K562 (cell line): ENCODE measurements at regions not wholly inside any gene's neighbourhood (a gene's known extent, or its start where the extent isn't known, plus 50 kb on each side); places are given as distances from the start of the nearest gene placed in this dataset.
A peak's percentile ranks its signal among the peaks of the same experiment; 100 is the strongest.

Experiments used
- CAMTA2 ChIP-seq: fragments of 250-450 bp; sonication (Bioruptor Pico); conservative IDR thresholded peaks from 2 replicates; pipeline ENCODE4 v1.5.1; 2022
- CBX5 ChIP-seq: IDR thresholded peaks from 2 replicates; pipeline ENCODE4 v1.6.1; 2014; ENCODE audit warnings: low read depth, borderline replicate concordance
- CCAR2 ChIP-seq: fragments of 200-400 bp; formaldehyde crosslinking; IDR thresholded peaks from 2 replicates; pipeline ENCODE4 v1.6.1; 2017; ENCODE audit warnings: mild to moderate bottlenecking, low read depth, low read length
- FOXJ2 ChIP-seq: fragments of 200-800 bp; sonication (Bioruptor generic); IDR thresholded peaks from 2 replicates; pipeline ENCODE4 v1.6.1; 2016; ENCODE audit warnings: missing genetic modification characterization, missing compliant biosample characterization
- HDAC2 ChIP-seq: fragments of 450-650 bp; IDR thresholded peaks from 2 replicates; pipeline ENCODE4 v1.6.1; 2016; ENCODE audit warnings: mild to moderate bottlenecking
- HMGN3 ChIP-seq: IDR thresholded peaks from 2 replicates; pipeline ENCODE4 v1.6.1; 2011; ENCODE audit warnings: borderline replicate concordance, low read depth, mild to moderate bottlenecking, mixed read lengths, low read length; ENCODE audit not compliant: insufficient read length; ENCODE audit errors: extremely low read depth
- KLF10 ChIP-seq: fragments of 250-450 bp; sonication (Bioruptor Pico); IDR thresholded peaks from 2 replicates; pipeline ENCODE4 v1.6.1; 2021; ENCODE audit warnings: matching md5 sums
- MIER1 ChIP-seq: fragments of 450-650 bp; IDR thresholded peaks from 2 replicates; pipeline ENCODE4 v1.6.1; 2016; ENCODE audit warnings: antibody characterized with exemption, mild to moderate bottlenecking, low read depth
- MTA2 ChIP-seq: fragments of 450-650 bp; IDR thresholded peaks from 2 replicates; pipeline ENCODE4 v1.6.1; 2016; ENCODE audit warnings: low read depth
- PATZ1 ChIP-seq: fragments of 250-450 bp; sonication (Bioruptor Pico); IDR thresholded peaks from 2 replicates; pipeline ENCODE4 v1.5.0; 2020; ENCODE audit warnings: mild to moderate bottlenecking, borderline replicate concordance
- POLR2H ChIP-seq: IDR thresholded peaks from 2 replicates; pipeline ENCODE4 v1.6.1; 2016; ENCODE audit warnings: missing genetic modification characterization, low read depth, mild to moderate bottlenecking, control low read depth, missing compliant biosample characterization, moderate library complexity
- PYGO2 ChIP-seq: fragments of 450-650 bp; IDR thresholded peaks from 2 replicates; pipeline ENCODE4 v1.6.1; 2016; ENCODE audit warnings: mild to moderate bottlenecking, missing genetic modification characterization, moderate library complexity, missing compliant biosample characterization
- TARDBP ChIP-seq: fragments of 450-650 bp; IDR thresholded peaks from 2 replicates; pipeline ENCODE4 v1.6.1; 2016
- THRAP3 ChIP-seq: fragments of 450-650 bp; IDR thresholded peaks from 2 replicates; pipeline ENCODE4 v1.6.1; 2016; ENCODE audit warnings: mild to moderate bottlenecking, inconsistent platforms, borderline replicate concordance
- TRIM24 ChIP-seq, 2 experiments: fragments of 450-650 bp; IDR thresholded peaks; 2 replicates each; pipeline ENCODE4 v1.6.1; 2016
- ZC3H8 ChIP-seq: fragments of 450-650 bp; IDR thresholded peaks from 2 replicates; pipeline ENCODE4 v1.6.1; 2017
- ZNF263 ChIP-seq: sonication (generic); formaldehyde crosslinking; IDR thresholded peaks from 2 replicates; pipeline ENCODE4 v1.8.0; 2022; ENCODE audit warnings: mild to moderate bottlenecking, missing genetic modification reagents, borderline replicate concordance
- ZNF583 ChIP-seq: fragments of 250-450 bp; sonication (Bioruptor Pico); IDR thresholded peaks from 2 replicates; pipeline ENCODE4 v1.4.0; 2020
- ZNF75A ChIP-seq: fragments of 450-650 bp; formaldehyde crosslinking; IDR thresholded peaks from 2 replicates; pipeline ENCODE4 v1.4.0; 2020; ENCODE audit warnings: mild to moderate bottlenecking
- ZNF766 ChIP-seq: fragments of 200-800 bp; sonication (Bioruptor generic); conservative IDR thresholded peaks from 2 replicates; pipeline ENCODE4 v1.6.1; 2016; ENCODE audit warnings: missing genetic modification characterization, missing compliant biosample characterization
- TF ChIP-seq, protein P1 (sequence below): sonication (generic); formaldehyde crosslinking; IDR thresholded peaks from 2 replicates; pipeline ENCODE4 v1.9.0; 2022; ENCODE audit warnings: mild to moderate bottlenecking, missing genetic modification reagents
- TF ChIP-seq, protein P2 (sequence below): fragments of 250-450 bp; sonication (Bioruptor Pico); IDR thresholded peaks from 2 replicates; pipeline ENCODE4 v1.9.0; 2021; ENCODE audit warnings: mild to moderate bottlenecking
- TF ChIP-seq, protein P3 (sequence below), 3 experiments: fragments of 200-800 bp in 1 of 3; fragments of 250-450 bp in 1 of 3; fragments of 450-650 bp in 1 of 3; sonication (Bioruptor Pico) in 1 of 3; sonication (Bioruptor generic) in 1 of 3; formaldehyde crosslinking in 1 of 3; IDR thresholded peaks; 2 replicates each; pipeline versions ENCODE4 v1.6.1 to v1.8.0; 2016 to 2022; ENCODE audit warnings: mild to moderate bottlenecking in 2 of 3, missing genetic modification characterization in 2 of 3, missing compliant biosample characterization in 1 of 3, moderate library complexity in 1 of 3

GRCh38 chr15:58352026-58352929, 79.5 kb upstream of the LIPC start (continued):
- TF ChIP-seq PATZ1 (CRISPR knock-in tag) (peak; percentile 95), KLF10 (peak; percentile 80; the same call in 1 of the 2 replicates), CBX5 (no peak), TARDBP (no peak), ZNF766 (CRISPR knock-in tag) (peak; percentile 95), CAMTA2 (CRISPR knock-in tag) (peak; percentile 80; the same call in 1 of the 2 replicates), PYGO2 (tag) (peak; percentile 95), HDAC2 (0 out of 2 replicates have a peak, but pooled peaks have one; percentile 45), POLR2H (peak; percentile 46; the same call in 1 of the 2 replicates), CCAR2 (no peak), MIER1 (no peak), ZNF263 (CRISPR knock-in tag) (no peak), MTA2 (no peak), HMGN3 (no peak), TRIM24 (IDR thresholded peaks at IDR 0.05) (no peak), ZC3H8 (no peak), ZNF583 (CRISPR knock-in tag) (peak; percentile 97), FOXJ2 (tag) (peak; percentile 69; the same call in 1 of the 2 replicates), ZNF75A (CRISPR knock-in tag) (peak; percentile 41; the same call in 1 of the 2 replicates), THRAP3 (no peak)
- TF ChIP-seq, protein P1, sequence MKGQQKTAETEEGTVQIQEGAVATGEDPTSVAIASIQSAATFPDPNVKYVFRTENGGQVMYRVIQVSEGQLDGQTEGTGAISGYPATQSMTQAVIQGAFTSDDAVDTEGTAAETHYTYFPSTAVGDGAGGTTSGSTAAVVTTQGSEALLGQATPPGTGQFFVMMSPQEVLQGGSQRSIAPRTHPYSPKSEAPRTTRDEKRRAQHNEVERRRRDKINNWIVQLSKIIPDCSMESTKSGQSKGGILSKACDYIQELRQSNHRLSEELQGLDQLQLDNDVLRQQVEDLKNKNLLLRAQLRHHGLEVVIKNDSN (CRISPR knock-in tag): no peak
- TF ChIP-seq, protein P2, sequence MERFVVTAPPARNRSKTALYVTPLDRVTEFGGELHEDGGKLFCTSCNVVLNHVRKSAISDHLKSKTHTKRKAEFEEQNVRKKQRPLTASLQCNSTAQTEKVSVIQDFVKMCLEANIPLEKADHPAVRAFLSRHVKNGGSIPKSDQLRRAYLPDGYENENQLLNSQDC (CRISPR knock-in tag): no peak
- TF ChIP-seq, protein P3, sequence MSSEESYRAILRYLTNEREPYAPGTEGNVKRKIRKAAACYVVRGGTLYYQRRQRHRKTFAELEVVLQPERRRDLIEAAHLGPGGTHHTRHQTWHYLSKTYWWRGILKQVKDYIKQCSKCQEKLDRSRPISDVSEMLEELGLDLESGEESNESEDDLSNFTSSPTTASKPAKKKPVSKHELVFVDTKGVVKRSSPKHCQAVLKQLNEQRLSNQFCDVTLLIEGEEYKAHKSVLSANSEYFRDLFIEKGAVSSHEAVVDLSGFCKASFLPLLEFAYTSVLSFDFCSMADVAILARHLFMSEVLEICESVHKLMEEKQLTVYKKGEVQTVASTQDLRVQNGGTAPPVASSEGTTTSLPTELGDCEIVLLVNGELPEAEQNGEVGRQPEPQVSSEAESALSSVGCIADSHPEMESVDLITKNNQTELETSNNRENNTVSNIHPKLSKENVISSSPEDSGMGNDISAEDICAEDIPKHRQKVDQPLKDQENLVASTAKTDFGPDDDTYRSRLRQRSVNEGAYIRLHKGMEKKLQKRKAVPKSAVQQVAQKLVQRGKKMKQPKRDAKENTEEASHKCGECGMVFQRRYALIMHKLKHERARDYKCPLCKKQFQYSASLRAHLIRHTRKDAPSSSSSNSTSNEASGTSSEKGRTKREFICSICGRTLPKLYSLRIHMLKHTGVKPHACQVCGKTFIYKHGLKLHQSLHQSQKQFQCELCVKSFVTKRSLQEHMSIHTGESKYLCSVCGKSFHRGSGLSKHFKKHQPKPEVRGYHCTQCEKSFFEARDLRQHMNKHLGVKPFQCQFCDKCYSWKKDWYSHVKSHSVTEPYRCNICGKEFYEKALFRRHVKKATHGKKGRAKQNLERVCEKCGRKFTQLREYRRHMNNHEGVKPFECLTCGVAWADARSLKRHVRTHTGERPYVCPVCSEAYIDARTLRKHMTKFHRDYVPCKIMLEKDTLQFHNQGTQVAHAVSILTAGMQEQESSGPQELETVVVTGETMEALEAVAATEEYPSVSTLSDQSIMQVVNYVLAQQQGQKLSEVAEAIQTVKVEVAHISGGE (CRISPR knock-in tag; IDR thresholded peaks at IDR 0.05): peak in 1 of 3 experiments; percentile 84; a peak in 2 of 6 replicates
